H9 (cell line): ENCODE measurements at regions not wholly inside any gene's neighbourhood (a gene's known extent, or its start where the extent isn't known, plus 50 kb on each side); places are given as distances from the start of the nearest gene placed in this dataset.

ENCODE experiments used
- DNase-seq: peaks from one replicate; pipeline ENCODE4 v3.0.0-alpha.2; 2017
- H2AFZ ChIP-seq: one replicate; pipeline ENCODE4 v1.6.1; 2013; ENCODE audit warnings: mild to moderate bottlenecking, low read length, control low read depth, moderate library complexity
- H2AK5ac ChIP-seq: 2 replicates; pipeline ENCODE4 v1.6.1; 2013; ENCODE audit warnings: low read length, control low read depth, mixed read lengths; ENCODE audit not compliant: insufficient read length
- H2BK120ac ChIP-seq: one replicate; pipeline ENCODE4 v1.6.1; 2013; ENCODE audit warnings: low read depth, mild to moderate bottlenecking, low read length, control low read depth, inconsistent platforms; ENCODE audit not compliant: poor library complexity, severe bottlenecking
- H2BK12ac ChIP-seq: 2 replicates; pipeline ENCODE4 v1.6.1; 2013; ENCODE audit warnings: low read length, control low read depth, mixed read lengths, low read depth; ENCODE audit not compliant: insufficient read length
- H2BK15ac ChIP-seq: 2 replicates; pipeline ENCODE4 v1.6.1; 2013; ENCODE audit warnings: low read depth, low read length, control low read depth
- H2BK20ac ChIP-seq: one replicate; pipeline ENCODE4 v1.6.1; 2013; ENCODE audit warnings: low read depth, mild to moderate bottlenecking, low read length, control low read depth, inconsistent platforms; ENCODE audit not compliant: poor library complexity, severe bottlenecking
- H2BK5ac ChIP-seq: 2 replicates; pipeline ENCODE4 v1.6.1; 2013; ENCODE audit warnings: low read length, control low read depth, mixed read lengths; ENCODE audit not compliant: insufficient read length
- H3K14ac ChIP-seq: 2 replicates; pipeline ENCODE4 v1.6.1; 2013; ENCODE audit warnings: low read length, control low read depth; ENCODE audit not compliant: insufficient read depth
- H3K18ac ChIP-seq: 2 replicates; pipeline ENCODE4 v1.6.1; 2013; ENCODE audit warnings: low read depth, mild to moderate bottlenecking, mixed read lengths, low read length, control low read depth; ENCODE audit not compliant: insufficient read length
- H3K23ac ChIP-seq: 2 replicates; pipeline ENCODE4 v1.6.1; 2013; ENCODE audit warnings: low read length, control low read depth, mixed read lengths, low read depth; ENCODE audit not compliant: insufficient read length
- H3K23me2 ChIP-seq: 2 replicates; pipeline ENCODE4 v1.6.1; 2013; ENCODE audit warnings: low read depth, mild to moderate bottlenecking, mixed read lengths, low read length, control low read depth; ENCODE audit not compliant: insufficient read length, poor library complexity, severe bottlenecking
- H3K27ac ChIP-seq: 2 replicates; pipeline ENCODE4 v1.5.1; 2013; ENCODE audit warnings: low read length, control low read depth, mixed read lengths, low read depth; ENCODE audit not compliant: insufficient read length
- H3K27me3 ChIP-seq: 2 replicates; pipeline ENCODE4 v1.6.1; 2013; ENCODE audit warnings: low read length, control low read depth, inconsistent platforms; ENCODE audit not compliant: insufficient read depth
- H3K4ac ChIP-seq: 2 replicates; pipeline ENCODE4 v1.6.1; 2013; ENCODE audit warnings: low read depth, mild to moderate bottlenecking, control low read depth, inconsistent platforms, low read length, moderate library complexity
- H3K4me1 ChIP-seq: 2 replicates; pipeline ENCODE4 v1.6.1; 2013; ENCODE audit warnings: low read length, control low read depth, inconsistent platforms; ENCODE audit not compliant: insufficient read depth
- H3K4me2 ChIP-seq: 2 replicates; pipeline ENCODE4 v1.6.1; 2013; ENCODE audit warnings: low read length, control low read depth, mixed read lengths; ENCODE audit not compliant: insufficient read length, insufficient read depth
- H3K56ac ChIP-seq: 2 replicates; pipeline ENCODE4 v1.6.1; 2013; ENCODE audit warnings: low read depth, mild to moderate bottlenecking, mixed read lengths, low read length, control low read depth; ENCODE audit not compliant: insufficient read length
- H3K79me1 ChIP-seq: 2 replicates; pipeline ENCODE4 v1.6.1; 2013; ENCODE audit warnings: low read depth, mild to moderate bottlenecking, moderate library complexity, low read length, control low read depth, inconsistent platforms; ENCODE audit not compliant: insufficient read depth, poor library complexity, severe bottlenecking
- H3K79me2 ChIP-seq: 2 replicates; pipeline ENCODE4 v1.6.1; 2013; ENCODE audit warnings: low read length, control low read depth, inconsistent platforms; ENCODE audit not compliant: insufficient read depth
- H3K9ac ChIP-seq: 2 replicates; pipeline ENCODE4 v1.6.1; 2013; ENCODE audit warnings: low read length, control low read depth, mixed read lengths; ENCODE audit not compliant: insufficient read length; ENCODE audit errors: extremely low read depth
- H3K9me3 ChIP-seq: one replicate; pipeline ENCODE4 v1.6.1; 2013; ENCODE audit warnings: low read depth, low read length, inconsistent platforms; ENCODE audit not compliant: control insufficient read depth
- H3T11ph ChIP-seq: one replicate; pipeline ENCODE4 v1.6.1; 2013; ENCODE audit warnings: mild to moderate bottlenecking, low read length, control low read depth, inconsistent platforms
- H4K20me1 ChIP-seq: one replicate; pipeline ENCODE4 v1.6.1; 2013; ENCODE audit not compliant: control insufficient read depth, insufficient read length, insufficient read depth
- H4K5ac ChIP-seq: 2 replicates; pipeline ENCODE4 v1.6.1; 2013; ENCODE audit warnings: low read depth, mild to moderate bottlenecking, mixed read lengths, low read length, control low read depth; ENCODE audit not compliant: insufficient read length
- H4K8ac ChIP-seq: replicated peaks from 2 replicates; pipeline ENCODE4 v1.6.1; 2013; ENCODE audit warnings: low read length, control low read depth, mixed read lengths, low read depth; ENCODE audit not compliant: insufficient read length
- H4K91ac ChIP-seq: 2 replicates; pipeline ENCODE4 v1.6.1; 2013; ENCODE audit warnings: low read depth, mild to moderate bottlenecking, moderate library complexity, mixed read lengths, low read length, control low read depth; ENCODE audit not compliant: insufficient read length
- H3K27ac Mint-ChIP-seq, 3 experiments: 2 replicates in 2 of 3; 3 replicates in 1 of 3; pipeline ENCODE4 v1.8.0; 2020 to 2021; ENCODE audit warnings: mixed read lengths in 3 of 3, mild to moderate bottlenecking in 1 of 3, moderate library complexity in 1 of 3
- H3K27me3 Mint-ChIP-seq: 2 replicates; pipeline ENCODE4 v1.8.0; 2021; ENCODE audit warnings: low read depth, mild to moderate bottlenecking, moderate library complexity, mixed read lengths
- H3K36me3 Mint-ChIP-seq, 3 experiments: 2 replicates in 2 of 3; 3 replicates in 1 of 3; pipeline ENCODE4 v1.8.0; 2020 to 2021; ENCODE audit warnings: low read depth in 3 of 3, mixed read lengths in 3 of 3; ENCODE audit not compliant: insufficient read depth in 1 of 3
- H3K4me1 Mint-ChIP-seq, 2 experiments: 2 replicates each; pipeline ENCODE4 v1.8.0; 2020; ENCODE audit warnings: mixed read lengths in 2 of 2
- H3K4me3 Mint-ChIP-seq, 2 experiments: 2 replicates in 1 of 2; 3 replicates in 1 of 2; pipeline ENCODE4 v1.8.0; 2020 to 2021; ENCODE audit warnings: mild to moderate bottlenecking in 2 of 2, mixed read lengths in 2 of 2, moderate library complexity in 1 of 2
- H3K9me3 Mint-ChIP-seq, 2 experiments: 2 replicates in 1 of 2; 3 replicates in 1 of 2; pipeline ENCODE4 v1.8.0; 2020; ENCODE audit warnings: mild to moderate bottlenecking in 2 of 2, mixed read lengths in 2 of 2, moderate library complexity in 1 of 2
- WGBS: extraction: QIAGEN DNeasy Blood & Tissue Kit; methylation state at CpG from one replicate; pipeline ENCODE4 v1.1.7; 2013; ENCODE audit warnings: missing lambda C conversion rate, low lambda C conversion rate, mixed read lengths; ENCODE audit not compliant: insufficient read length; ENCODE audit errors: extremely low coverage; 5-methylcytosine and 5-hydroxymethylcytosine counted together
- TF ChIP-seq, protein P1 (sequence below): fragments of 200-600 bp; sonication (generic); conservative IDR thresholded peaks from 3 replicates; pipeline ENCODE4 v1.8.0; 2021; ENCODE audit warnings: antibody characterized with exemption, mild to moderate bottlenecking

DNA sequence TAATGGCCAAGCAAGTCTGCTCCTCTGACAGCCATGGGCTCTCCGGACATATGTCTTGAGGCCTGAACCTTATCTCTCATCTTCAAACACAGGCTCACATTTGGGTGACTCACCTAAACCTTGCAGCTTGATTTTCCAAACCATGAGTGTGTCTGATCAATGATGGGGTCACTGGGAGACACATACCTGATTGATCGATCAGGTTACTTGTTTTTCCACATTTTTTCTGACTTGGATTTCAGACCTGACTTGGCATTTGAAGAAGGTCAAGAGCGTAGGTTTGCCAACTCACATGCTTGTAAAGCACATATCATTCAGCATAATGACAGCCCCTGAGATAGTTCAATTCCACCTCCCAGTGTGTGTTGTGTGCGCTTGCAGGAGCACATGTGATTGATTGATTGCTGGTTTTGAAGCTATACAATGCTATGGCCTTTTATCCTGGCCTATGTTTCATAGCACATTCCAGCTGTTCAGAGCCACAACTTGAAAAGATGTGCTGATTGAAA lies 116.7 kb upstream of the KIRREL3 start:
- peaks cover 5 to 6% of the 10 kb centered on the region in 2 experiments for H3K4me1 Mint-ChIP-seq
- no peak overlapping the region for H3K4ac ChIP-seq
- no peak overlapping the region for H3K4me3 Mint-ChIP-seq
- no peak overlapping the region for H3K9ac ChIP-seq
- no peaks in the 10 kb centered on the region for H3K9me3 ChIP-seq
- H3K79me1 ChIP-seq, result no peaks in the 10 kb centered on the region
- H2AK5ac ChIP-seq, result no peak overlapping the region
- H3K56ac ChIP-seq, result no peak overlapping the region
- H2BK5ac ChIP-seq, result no peak overlapping the region
- no peaks in the 10 kb centered on the region for H3K27me3 Mint-ChIP-seq
- H4K20me1 ChIP-seq, result no peaks in the 10 kb centered on the region
- H3K9me3 Mint-ChIP-seq, result no peaks in the 10 kb centered on the region
- no peak overlapping the region for H2BK20ac ChIP-seq
- no peak overlapping the region for H2BK120ac ChIP-seq
- WGBS, result no CpG with 5 or more reads among the region's 4 CpGs
- no peak overlapping the region for H3K27ac Mint-ChIP-seq
- no peak overlapping the region for H2BK12ac ChIP-seq
- no peaks in the 10 kb centered on the region for H3K36me3 Mint-ChIP-seq
- no peak overlapping the region for H3K23ac ChIP-seq
- TF ChIP-seq, protein P1, sequence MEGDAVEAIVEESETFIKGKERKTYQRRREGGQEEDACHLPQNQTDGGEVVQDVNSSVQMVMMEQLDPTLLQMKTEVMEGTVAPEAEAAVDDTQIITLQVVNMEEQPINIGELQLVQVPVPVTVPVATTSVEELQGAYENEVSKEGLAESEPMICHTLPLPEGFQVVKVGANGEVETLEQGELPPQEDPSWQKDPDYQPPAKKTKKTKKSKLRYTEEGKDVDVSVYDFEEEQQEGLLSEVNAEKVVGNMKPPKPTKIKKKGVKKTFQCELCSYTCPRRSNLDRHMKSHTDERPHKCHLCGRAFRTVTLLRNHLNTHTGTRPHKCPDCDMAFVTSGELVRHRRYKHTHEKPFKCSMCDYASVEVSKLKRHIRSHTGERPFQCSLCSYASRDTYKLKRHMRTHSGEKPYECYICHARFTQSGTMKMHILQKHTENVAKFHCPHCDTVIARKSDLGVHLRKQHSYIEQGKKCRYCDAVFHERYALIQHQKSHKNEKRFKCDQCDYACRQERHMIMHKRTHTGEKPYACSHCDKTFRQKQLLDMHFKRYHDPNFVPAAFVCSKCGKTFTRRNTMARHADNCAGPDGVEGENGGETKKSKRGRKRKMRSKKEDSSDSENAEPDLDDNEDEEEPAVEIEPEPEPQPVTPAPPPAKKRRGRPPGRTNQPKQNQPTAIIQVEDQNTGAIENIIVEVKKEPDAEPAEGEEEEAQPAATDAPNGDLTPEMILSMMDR, result no peak
- no peak overlapping the region for H2AFZ ChIP-seq
- H3K14ac ChIP-seq, result no peak overlapping the region
- H3K23me2 ChIP-seq, result no peaks in the 10 kb centered on the region
- H3K27me3 ChIP-seq, result no peaks in the 10 kb centered on the region
- H3K4me1 ChIP-seq, result no peaks in the 10 kb centered on the region
- H3K27ac ChIP-seq, result no peak overlapping the region
- no peak overlapping the region for H3T11ph ChIP-seq
- H3K18ac ChIP-seq, result no peak overlapping the region
- H4K8ac ChIP-seq, result no peak overlapping the region
- no peak overlapping the region for H4K91ac ChIP-seq
- H3K79me2 ChIP-seq, result no peaks in the 10 kb centered on the region
- H2BK15ac ChIP-seq, result no peak overlapping the region
- no peak overlapping the region for H3K4me2 ChIP-seq
- DNase-seq, result no peak
- no peak overlapping the region for H4K5ac ChIP-seq
